ENCODE measurements at regions not wholly inside any gene's neighbourhood (a gene's known extent, or its start where the extent isn't known, plus 50 kb on each side); places are given as distances from the start of the nearest gene placed in this dataset.

DNA sequence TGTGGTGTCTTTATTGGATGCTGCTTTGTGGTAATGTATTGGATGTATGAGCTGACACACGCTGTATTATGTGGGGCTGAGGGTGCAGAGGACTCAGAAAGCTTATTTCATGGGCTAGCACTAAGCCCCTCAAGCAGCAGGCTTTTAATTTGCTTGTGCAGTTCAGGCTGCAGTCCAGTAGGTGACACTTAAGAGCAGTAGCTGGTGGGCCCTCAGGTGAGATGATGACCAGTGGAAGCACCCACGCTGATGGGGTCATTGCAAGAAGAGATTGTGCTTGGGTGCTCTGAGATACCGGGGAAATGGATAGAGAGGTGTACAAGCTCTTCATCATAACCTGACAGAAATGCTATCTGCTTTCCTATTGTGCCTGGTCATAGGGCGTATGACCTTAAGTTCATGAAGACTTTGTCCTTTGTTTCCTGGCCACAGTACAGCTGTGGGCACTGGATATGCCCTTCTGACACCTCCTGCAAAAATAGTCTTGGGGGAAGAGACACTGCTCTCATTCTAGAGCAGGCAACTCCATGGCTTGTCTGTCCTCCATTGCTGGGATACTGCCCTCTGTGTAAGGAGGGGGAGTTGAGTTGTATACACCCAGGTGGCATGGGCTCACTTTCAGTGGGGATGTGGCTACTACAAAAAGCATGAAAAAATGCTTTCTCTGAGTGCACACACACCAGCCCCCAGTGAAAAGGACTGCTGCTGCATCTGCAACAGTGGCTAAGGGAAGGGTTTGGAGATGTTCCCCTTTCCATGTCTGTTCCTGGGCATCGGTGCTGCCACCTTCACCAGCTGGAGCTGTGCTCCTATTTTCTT lies 205.7 kb upstream of the ZSWIM2 start:
- no peak for TF ChIP-seq POLR2A (IDR thresholded peaks at IDR 0.05; ENCODE audit: extremely low read depth, insufficient read length)
- TF ChIP-seq, protein P1, sequence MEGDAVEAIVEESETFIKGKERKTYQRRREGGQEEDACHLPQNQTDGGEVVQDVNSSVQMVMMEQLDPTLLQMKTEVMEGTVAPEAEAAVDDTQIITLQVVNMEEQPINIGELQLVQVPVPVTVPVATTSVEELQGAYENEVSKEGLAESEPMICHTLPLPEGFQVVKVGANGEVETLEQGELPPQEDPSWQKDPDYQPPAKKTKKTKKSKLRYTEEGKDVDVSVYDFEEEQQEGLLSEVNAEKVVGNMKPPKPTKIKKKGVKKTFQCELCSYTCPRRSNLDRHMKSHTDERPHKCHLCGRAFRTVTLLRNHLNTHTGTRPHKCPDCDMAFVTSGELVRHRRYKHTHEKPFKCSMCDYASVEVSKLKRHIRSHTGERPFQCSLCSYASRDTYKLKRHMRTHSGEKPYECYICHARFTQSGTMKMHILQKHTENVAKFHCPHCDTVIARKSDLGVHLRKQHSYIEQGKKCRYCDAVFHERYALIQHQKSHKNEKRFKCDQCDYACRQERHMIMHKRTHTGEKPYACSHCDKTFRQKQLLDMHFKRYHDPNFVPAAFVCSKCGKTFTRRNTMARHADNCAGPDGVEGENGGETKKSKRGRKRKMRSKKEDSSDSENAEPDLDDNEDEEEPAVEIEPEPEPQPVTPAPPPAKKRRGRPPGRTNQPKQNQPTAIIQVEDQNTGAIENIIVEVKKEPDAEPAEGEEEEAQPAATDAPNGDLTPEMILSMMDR (IDR thresholded peaks at IDR 0.05; ENCODE audit: low read depth, low read length), result no peak
- TF ChIP-seq, protein P2, sequence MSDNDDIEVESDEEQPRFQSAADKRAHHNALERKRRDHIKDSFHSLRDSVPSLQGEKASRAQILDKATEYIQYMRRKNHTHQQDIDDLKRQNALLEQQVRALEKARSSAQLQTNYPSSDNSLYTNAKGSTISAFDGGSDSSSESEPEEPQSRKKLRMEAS (IDR thresholded peaks at IDR 0.05; ENCODE audit: low read depth, low read length), result no peak

Data from NB4 (cell line).